ENCODE measurements at regions not wholly inside any gene's neighbourhood (a gene's known extent, or its start where the extent isn't known, plus 50 kb on each side); places are given as distances from the start of the nearest gene placed in this dataset.

- no peak overlapping the region for H3K9ac ChIP-seq (ENCODE audit: low read length)
- TF ChIP-seq CTCF (conservative IDR thresholded peaks at IDR 0.05; ENCODE audit: low read depth, low read length) (no peak), EZH2 (IDR thresholded peaks at IDR 0.05; ENCODE audit: low read length, unreplicated experiment) (no peak), EZH2phosphoT487 (IDR thresholded peaks at IDR 0.05; ENCODE audit: borderline replicate concordance, low read length) (no peak)
- no peaks in the 10 kb centered on the region for H3K9me2 ChIP-seq (replicated peaks; ENCODE audit: low read length)
- no peaks in the 10 kb centered on the region for H3K36me3 ChIP-seq (ENCODE audit: low read depth, low read length)
- no peak overlapping the region for H3K27ac ChIP-seq (ENCODE audit: low read length)
- CTCF ChIA-PET = no interaction called here
- H3K79me2 ChIP-seq (ENCODE audit: low read length) = no peaks in the 10 kb centered on the region
- no peak overlapping the region for H2AFZ ChIP-seq (ENCODE audit: low read length)
- ATAC-seq (no peak), DNase-seq (no peak)
- POLR2A ChIA-PET (ENCODE audit: unreplicated experiment) = no interaction called here
- peaks cover 47% of the 10 kb centered on the region for H3K27me3 ChIP-seq (ENCODE audit: low read length)
- H3K4me1 ChIP-seq (ENCODE audit: insufficient read depth, low read length) = no peaks in the 10 kb centered on the region
- no peaks in the 10 kb centered on the region for H3F3A ChIP-seq (ENCODE audit: low read length, unreplicated experiment)
- H3K9me3 ChIP-seq (ENCODE audit: low read length) = no peaks in the 10 kb centered on the region
- H4K20me1 ChIP-seq (ENCODE audit: low read length) = no peaks in the 10 kb centered on the region
- no peak overlapping the region for H3K4me2 ChIP-seq (ENCODE audit: low read length)
- intact Hi-C loops (cut with micrococcal nuclease) = no loop called here
- H3K4me3 ChIP-seq (ENCODE audit: low read length) = no peak overlapping the region
- no TSS peak for BruUV-seq (replicated peaks)
Observed at GRCh38 chr2:128556089-128556488, 237.4 kb upstream of the HS6ST1 start.

GRCh38 chr2:128556633-128557032, 238.0 kb upstream of the HS6ST1 start:
- CTCF ChIA-PET = no interaction called here
- no peak for ATAC-seq

GRCh38 chr2:128557069-128557468, 238.4 kb upstream of the HS6ST1 start:
- Histone ChIP-seq H3K79me2 (ENCODE audit: low read length) (no peaks in the 10 kb centered on the region), H3K9me2 (replicated peaks; ENCODE audit: low read length) (no peaks in the 10 kb centered on the region), H3K27me3 (ENCODE audit: low read length) (peaks cover 43% of the 10 kb centered on the region), H2AFZ (ENCODE audit: low read length) (no peak overlapping the region), H3K27ac (ENCODE audit: low read length) (no peak overlapping the region), H3K36me3 (ENCODE audit: low read depth, low read length) (no peaks in the 10 kb centered on the region), H3F3A (ENCODE audit: low read length, unreplicated experiment) (no peaks in the 10 kb centered on the region), H4K20me1 (ENCODE audit: low read length) (no peaks in the 10 kb centered on the region), H3K9me3 (ENCODE audit: low read length) (no peaks in the 10 kb centered on the region), H3K4me1 (ENCODE audit: insufficient read depth, low read length) (no peaks in the 10 kb centered on the region), H3K4me3 (ENCODE audit: low read length) (no peak overlapping the region), H3K9ac (ENCODE audit: low read length) (no peak overlapping the region), H3K4me2 (ENCODE audit: low read length) (no peak overlapping the region)
- ChIA-PET POLR2A (ENCODE audit: unreplicated experiment) (no interaction called here), CTCF (no interaction called here)
- intact Hi-C loops (cut with micrococcal nuclease) = no loop called here
- TF ChIP-seq EZH2phosphoT487 (IDR thresholded peaks at IDR 0.05; ENCODE audit: borderline replicate concordance, low read length) = no peak
- no peak for TF ChIP-seq CTCF (conservative IDR thresholded peaks at IDR 0.05; ENCODE audit: low read depth, low read length)
- TF ChIP-seq EZH2 (IDR thresholded peaks at IDR 0.05; ENCODE audit: low read length, unreplicated experiment) = no peak
- ATAC-seq (no peak), DNase-seq (no peak)
- no TSS peak for BruUV-seq (replicated peaks)

More at GRCh38 chr2:128556633-128557032, 238.0 kb upstream of the HS6ST1 start:
- Histone ChIP-seq H3K9me3 (ENCODE audit: low read length) (no peaks in the 10 kb centered on the region), H3K36me3 (ENCODE audit: low read depth, low read length) (no peaks in the 10 kb centered on the region), H4K20me1 (ENCODE audit: low read length) (no peaks in the 10 kb centered on the region), H3K9me2 (replicated peaks; ENCODE audit: low read length) (no peaks in the 10 kb centered on the region), H3K4me3 (ENCODE audit: low read length) (no peak overlapping the region), H3K4me2 (ENCODE audit: low read length) (no peak overlapping the region), H3K4me1 (ENCODE audit: insufficient read depth, low read length) (no peaks in the 10 kb centered on the region), H3F3A (ENCODE audit: low read length, unreplicated experiment) (no peaks in the 10 kb centered on the region), H3K27ac (ENCODE audit: low read length) (no peak overlapping the region), H3K79me2 (ENCODE audit: low read length) (no peaks in the 10 kb centered on the region), H3K27me3 (ENCODE audit: low read length) (peaks cover 45% of the 10 kb centered on the region), H2AFZ (ENCODE audit: low read length) (no peak overlapping the region), H3K9ac (ENCODE audit: low read length) (no peak overlapping the region)
- POLR2A ChIA-PET (ENCODE audit: unreplicated experiment) = no interaction called here
- BruUV-seq (replicated peaks) = no TSS peak
- intact Hi-C loops (cut with micrococcal nuclease) = no loop called here
- DNase-seq = no peak
- no peak for TF ChIP-seq EZH2phosphoT487 (IDR thresholded peaks at IDR 0.05; ENCODE audit: borderline replicate concordance, low read length)
- TF ChIP-seq CTCF (conservative IDR thresholded peaks at IDR 0.05; ENCODE audit: low read depth, low read length) = no peak
- TF ChIP-seq EZH2 (IDR thresholded peaks at IDR 0.05; ENCODE audit: low read length, unreplicated experiment) = no peak
